HG03039 (cell line): ENCODE measurements at regions not wholly inside any gene's neighbourhood (a gene's known extent, or its start where the extent isn't known, plus 50 kb on each side); places are given as distances from the start of the nearest gene placed in this dataset.

Experiments used
- ATAC-seq: cut with Tn5 transposase; IDR thresholded peaks from one replicate; pipeline ENCODE4 v1.9.1; 2021; ENCODE audit warnings: mild to moderate bottlenecking, moderate library complexity; ENCODE audit not compliant: unreplicated experiment

DNA sequence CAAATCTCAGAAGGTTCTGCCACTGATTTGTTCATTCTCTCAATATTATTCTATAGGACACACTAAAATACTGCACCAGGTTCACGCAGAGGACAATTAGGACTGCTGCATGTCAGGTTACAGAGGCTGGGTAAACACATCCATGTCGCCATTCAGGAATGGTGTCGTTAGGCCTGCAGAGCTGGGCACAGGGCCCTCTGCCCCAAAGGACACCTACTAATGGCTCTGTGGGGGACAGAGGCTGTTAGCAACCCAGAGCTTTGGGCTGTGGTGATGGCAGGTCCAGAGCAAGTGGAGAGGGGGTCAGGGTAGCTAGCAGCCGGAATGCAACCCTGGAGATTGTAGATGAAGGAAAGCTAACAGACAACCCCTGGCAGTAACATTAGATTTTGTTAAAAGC lies 115.9 kb downstream of the TTC32 start:
- no peak for ATAC-seq

DNA sequence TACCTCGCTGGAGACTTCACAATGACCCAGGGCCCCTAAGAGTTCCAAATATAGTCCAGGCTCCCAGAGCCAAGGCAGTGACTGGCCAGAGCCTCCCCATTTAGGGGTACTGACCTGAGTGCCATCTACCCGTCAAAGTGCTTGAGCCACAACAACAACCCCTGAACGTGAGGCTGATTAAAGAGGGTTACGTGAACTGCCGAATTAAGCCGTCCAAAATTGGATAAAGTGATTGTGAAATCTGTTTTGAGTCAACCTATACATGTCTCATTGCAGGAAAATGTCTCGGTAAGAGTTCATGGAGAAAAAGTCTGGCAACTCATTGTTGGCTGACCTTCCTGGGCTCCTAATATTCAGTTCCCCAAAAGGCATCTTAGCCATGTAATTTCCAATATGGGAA lies 116.3 kb downstream of the TTC32 start:
- ATAC-seq = no peak

DNA sequence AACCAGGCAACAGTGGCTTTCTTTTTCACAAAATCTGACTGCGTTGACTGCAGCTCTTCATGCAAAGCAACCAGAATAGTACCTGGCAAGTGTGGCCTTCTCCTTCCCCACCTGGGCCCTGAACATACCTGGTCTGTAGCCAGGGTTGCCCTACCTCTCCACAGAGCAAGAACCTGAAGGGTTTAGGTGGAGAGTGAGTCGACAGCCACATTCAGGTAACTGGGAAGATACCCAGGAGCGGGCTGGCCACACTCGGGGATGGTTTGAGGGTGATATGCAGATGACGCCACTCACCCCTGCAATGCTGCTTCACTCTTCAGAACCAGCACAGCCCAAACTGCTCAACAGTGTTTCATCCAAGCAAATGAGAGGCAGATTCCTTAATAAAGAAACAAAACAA lies 117.3 kb downstream of the TTC32 start:
- no peak for ATAC-seq

DNA sequence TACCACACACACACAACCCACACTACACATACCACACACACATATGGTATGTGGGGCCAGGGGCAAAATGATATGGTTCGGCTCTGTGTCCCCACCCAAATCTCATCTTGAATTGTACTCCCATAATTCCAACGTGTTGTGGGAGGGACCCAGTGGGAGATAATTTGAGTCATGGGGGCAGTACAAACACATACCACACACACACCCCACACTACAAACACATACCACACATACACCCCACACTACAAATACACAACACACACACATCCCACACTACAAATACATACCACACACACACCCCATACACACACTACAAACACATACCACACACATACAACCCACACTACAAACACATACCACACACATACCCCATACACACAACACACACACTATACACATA lies 117.8 kb downstream of the TTC32 start:
- no peak for ATAC-seq

DNA sequence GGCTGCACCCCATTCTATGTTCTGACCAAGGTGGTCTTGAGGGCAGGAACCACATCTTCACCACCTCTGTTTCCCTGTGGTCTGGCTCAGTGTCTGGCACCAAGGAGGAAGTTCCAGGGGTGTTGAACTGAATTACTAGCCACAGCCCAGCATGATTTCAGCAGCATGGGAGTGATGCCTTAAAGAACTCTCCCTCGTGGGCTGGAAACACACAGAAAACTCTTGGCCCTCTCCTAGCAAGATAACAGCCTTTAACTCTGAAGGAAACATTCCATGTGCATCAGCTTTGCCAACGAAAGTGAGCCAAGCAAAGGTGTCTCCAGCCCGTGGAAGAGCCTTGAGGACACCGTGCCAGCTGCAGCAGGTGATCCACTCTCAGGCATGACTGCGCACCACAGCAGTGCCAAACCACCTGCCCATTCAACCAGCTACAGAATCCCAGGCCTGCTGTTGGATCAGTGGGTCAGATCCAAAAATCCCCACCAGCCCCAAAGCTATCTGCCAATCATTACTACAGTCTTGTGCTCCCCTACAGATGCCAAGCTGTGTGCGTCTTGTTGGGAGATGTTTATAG lies 124.8 kb downstream of the TTC32 start:
- no peak for ATAC-seq

DNA sequence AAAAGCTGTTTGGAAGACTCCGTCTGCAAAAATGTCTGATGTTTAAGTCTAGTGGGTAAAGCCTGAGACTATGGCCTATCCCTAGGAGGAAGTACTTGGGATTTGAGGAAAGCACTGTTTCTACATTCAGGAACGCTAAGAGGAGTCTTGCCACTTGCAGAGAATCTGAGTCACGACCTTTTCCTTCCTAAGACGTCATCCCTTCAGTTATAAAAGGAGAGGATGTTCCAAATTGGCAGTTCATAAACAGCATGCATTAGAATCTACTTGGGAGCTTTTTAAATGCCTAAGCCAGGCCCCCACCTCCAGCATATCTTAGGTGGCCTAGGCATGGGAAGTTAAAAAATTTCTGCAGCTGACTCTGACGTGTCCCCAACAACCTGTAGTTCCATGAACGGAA lies 125.9 kb downstream of the TTC32 start:
- no peak for ATAC-seq

DNA sequence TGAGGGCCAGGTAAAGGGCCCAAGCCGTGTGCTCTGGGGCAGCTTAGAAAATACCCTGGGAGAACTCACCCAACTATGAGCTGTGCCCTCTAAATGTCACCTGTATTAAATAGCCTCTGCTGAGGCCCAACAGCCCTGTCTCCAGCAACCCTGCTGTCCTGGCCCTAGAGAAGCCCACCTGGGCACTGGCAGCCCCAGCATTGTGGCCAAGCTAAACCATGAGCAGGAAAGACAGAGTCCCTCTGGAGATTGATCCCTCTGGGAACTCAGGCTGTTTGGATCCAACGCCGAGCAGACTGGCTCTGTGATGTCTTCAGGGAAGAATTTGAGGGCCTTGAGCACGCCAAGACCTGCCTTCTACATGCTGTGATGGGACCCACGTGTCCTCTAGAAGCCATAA lies 126.5 kb downstream of the TTC32 start:
- no peak for ATAC-seq

DNA sequence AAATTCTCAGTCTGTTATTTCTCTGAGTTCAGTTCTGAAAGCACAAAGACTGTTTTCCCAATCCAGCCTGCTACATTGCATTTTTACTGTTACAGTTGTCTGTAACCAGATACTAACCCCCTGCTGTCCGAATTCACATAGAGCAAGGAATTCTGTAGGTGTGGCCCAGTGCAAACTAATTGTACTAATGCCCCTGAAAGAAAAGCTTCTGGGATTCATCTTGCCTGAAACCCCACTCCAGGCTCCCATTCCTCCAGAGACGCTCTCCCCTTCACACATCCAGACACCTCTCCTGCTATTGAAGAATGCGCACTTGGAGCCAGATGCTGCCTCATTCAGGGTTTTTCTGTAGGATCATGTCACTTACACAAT lies 127.0 kb downstream of the TTC32 start:
- ATAC-seq = no peak

DNA sequence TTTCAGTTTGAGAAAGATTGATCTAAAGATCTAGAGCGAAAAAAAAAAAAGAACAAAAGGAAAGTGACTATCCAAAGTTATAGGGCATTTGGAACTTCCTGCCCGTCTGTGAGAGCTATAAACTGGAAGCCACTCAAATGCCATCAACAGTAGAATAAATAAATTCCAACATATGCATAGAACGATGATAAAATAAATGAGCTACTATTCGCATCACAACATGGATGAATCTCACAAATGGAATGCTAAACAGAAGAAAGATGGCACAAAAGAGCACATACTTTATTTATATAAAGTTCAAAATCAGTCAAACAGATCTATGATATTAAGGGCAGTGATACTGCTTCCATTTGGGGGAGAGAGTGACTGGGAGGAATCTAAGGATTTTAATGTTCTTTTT lies 128.8 kb downstream of the TTC32 start:
- ATAC-seq = no peak

DNA sequence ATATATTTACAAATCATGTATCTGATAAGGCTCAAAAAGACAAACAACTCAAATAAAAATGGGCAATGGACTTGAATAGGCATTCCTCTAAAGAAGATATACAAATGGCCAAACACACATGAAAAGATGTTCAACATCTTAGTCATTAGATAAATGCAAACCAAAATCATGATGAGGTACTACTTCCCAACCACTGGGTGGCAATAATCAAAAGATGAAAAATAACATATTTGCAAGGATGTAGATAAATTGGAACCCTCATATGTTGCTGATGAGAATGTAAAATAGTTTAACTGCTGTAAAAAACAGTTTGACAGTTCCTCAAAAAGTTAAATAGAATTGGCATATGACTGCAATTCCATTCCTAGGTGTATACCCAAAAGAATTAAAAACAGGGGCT lies 132.3 kb downstream of the TTC32 start:
- ATAC-seq = no peak

DNA sequence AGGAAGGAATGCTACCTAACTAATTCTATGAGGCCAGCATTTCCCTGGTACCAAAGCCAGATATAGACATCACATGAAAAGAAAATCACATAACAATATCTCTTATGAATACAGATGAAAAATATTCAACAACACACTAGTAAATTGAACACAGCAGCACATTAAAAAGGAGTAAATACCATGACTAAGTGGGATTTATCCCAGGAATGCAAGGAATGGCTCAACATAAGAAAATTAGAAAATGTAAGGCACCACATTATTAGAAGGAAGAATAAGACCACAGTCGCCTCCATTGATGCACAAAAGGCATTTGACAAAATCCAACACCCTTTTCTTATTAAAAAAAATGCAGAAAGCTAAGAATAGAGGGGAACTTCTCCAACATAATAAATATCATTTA lies 133.9 kb downstream of the TTC32 start:
- ATAC-seq = no peak

DNA sequence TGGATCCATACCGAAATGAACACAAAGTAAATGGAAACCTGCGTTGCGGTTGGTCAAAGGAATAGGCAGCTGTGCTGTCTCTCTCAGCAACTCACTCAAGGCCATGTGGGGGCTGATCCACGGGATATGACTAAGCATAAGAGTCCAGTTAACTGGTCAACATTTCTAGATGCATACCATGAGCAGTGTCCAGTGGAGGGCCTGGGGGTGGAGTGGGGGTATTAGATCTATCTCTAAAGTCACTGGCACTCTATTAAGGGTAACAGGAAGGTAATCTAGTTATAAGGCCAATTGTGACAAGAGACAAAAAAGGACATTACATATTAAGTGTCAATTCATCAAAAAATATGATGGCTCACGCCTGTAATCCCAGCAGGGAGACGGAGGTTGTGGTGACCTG lies 136.8 kb downstream of the TTC32 start:
- ATAC-seq = no peak

DNA sequence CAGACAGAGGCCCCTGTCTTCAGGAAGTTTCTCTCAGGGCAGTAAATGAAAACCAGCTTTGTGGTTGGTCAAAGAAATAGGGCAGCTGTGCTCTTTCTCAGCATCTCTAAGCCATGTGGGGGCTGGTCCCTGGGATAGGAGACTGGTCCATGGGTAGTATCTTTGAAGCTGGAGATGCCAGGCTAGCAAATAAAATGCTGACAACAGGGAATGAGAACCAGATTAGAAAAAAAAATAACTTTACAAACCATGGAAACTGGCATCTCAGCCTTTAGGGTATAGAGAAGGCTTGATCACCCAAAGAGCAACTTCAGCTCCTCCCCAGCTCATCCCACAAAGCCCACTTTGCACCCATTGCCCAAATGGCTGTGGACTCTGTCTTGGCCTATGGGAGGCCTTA lies 138.1 kb downstream of the TTC32 start:
- no peak for ATAC-seq

DNA sequence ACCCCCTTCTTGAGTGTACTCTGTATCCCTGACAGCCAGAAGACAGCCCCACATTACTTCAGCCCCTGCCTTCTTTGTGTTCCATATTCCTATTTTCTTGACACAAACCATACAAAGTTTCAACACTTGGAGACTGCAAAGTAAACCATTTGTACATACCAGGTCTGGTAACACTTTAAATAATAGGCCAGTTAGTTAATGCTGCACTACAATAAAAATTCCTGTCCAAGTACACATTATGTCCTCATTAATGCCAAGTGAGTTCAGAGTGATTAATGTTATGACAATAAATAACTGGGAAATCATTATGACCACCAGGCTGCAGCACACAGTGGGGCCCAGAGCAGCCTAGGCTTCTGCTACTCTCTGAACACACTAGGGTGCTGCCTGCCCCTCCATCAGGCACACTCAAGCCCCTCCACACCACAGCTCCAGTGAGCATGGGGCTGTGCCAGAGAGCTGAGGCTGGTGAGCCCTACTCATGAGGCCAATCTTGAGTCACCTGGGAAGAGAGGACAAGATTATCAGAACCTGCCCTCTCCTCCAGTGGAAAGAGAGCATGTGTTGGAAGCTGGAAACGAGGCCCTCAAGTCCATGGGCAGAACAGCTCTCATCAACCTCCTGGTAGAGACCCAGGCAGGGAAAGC lies 138.7 kb downstream of the TTC32 start:
- no peak for ATAC-seq

DNA sequence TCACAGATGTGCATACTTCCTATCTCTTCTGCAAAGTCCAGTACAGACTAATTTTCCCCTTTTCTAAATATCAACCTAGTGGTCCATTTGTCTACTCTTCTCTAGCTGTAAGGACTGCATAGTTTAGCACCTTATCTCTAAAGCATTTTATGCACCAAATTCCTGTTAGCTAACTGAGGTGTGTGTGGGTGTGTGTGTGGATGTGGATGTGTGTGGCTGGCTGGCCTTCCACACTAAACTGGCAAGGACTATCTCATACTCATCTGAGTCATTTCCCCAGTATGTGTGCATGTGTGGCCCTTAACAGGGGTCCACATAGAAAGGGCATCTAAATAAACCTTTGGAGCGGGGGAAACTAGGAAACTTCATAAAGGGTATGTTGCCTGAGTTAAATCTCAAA lies 139.6 kb downstream of the TTC32 start:
- ATAC-seq = no peak

DNA sequence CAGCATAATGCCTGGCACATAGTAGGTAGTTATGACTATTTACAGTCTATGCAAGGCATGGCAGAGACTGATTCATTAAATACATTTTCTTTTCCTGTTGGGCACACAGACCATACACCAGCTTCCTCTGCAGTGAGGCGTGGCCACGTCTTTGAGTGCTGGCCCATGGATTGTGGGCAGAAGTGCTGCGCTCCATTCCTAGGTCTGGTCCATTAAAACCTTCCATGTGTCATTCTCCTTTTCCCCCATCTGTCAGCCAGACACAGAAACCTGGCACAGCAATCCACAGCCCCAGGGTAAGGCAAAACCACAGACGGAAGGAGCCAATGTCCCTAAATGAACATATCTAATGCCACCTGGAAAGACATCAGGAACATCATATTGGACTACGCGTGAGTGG lies 141.9 kb downstream of the TTC32 start:
- no peak for ATAC-seq

DNA sequence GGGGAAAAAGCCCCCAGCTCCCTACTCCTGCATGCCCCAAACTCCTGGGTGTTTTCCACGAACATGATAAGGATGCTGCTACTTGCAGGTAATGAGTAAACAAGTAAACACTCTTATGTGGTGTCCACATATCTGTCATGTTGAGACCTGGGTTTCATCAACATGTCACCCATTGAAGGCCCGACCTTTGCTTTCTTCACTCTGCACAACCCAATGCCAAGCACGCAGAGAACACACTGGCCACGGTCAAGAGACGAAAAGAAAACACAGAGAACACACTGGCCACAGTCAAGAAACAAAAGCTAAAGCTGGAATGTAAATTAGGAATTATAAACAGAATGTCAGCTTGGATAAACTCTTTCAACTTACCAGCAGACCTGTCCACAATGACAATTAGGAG lies 143.1 kb downstream of the TTC32 start:
- no peak for ATAC-seq

DNA sequence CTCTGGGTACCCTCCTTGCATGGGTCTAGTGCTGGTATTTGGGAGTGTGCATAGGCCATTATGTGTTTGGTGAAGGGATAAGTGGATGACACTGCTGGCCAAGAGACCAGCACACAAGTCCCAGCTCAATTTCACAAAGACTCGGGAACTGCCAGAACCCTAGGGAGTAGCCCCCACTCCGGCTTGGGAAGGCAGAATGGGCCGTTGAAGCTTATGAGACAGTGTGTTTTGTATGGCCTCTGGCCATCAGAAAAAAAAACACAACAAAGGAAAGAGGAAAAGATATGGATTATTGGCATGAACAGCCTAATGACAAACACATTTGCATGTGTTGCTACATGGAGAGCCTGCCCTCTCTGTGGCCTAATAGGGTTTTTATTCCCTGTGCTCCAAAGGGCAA lies 144.2 kb downstream of the TTC32 start:
- no peak for ATAC-seq

DNA sequence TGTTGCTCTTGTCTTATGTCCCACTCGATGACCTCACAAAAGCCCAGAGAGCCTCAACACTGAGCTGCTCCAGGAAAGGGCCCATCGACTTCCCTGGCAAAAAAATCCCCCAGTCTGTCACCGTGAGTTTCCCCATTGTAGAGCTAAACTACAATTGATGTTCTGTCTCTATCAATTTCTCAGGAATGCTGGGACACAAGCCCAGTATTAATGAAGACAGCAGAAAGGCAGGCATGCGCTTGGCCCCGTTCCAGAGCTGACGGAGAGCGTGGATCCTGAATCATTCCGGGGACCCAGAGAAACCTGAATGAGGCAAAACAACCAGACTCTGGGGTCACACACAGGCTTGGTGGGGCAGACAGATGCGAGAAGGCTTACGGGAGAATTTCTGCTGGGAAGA lies 146.9 kb downstream of the TTC32 start:
- no peak for ATAC-seq

DNA sequence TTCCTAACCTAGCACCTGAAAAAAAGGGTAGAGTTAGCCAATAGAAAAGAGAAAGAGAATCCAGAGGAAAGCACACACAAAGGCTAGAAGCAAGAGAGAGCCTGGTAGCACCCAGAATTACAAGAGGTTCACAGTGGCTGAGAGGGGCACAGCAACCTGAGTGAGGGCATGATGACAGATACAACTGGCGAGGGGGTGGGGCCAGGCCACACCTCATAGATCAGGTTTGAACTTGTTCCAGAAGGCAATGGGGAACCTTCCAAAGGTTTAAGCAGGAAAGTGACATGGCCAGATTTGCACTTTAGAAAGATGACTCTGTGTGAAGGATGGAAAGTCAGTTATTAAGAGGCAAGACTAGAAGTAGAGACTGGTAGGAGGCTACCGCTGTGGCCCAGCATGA lies 148.0 kb downstream of the TTC32 start:
- no peak for ATAC-seq

DNA sequence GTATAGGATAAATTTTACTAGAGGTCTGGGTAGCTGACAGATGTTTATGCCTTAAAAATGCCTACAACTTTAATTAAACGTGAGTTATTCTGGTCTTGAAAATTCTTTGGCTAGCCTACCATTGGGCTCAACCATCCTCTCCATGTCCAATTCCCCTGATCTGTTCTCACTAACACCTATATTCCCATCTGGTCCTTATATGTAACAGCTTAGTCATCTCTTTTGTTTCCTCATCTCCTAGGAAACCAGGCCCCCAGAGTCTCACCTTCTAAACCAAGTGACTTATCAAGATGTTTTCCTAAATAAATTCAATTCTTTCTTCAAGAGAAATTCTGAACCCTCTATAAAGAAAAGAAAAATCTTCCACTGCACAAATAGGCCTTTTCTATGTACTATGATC lies 148.5 kb downstream of the TTC32 start:
- ATAC-seq = no peak

DNA sequence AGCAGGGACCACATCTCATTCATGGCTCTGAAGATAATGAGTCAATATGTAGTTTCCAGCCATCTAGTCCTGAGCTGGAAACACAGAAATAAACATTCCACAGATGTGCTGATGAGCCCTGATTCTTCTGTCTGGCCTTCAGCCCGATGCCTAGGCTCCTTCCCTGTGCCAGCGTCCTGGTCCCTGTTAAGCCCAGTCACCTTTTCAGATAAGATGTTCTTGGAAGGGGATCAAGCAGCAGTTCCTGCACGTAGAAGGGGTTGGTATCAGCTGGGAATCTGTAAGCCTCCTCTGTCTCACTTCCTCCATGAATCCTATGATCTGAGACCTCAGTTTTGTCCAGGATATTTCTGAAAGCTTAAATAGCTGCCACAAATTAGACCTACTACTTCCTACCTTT lies 149.3 kb downstream of the TTC32 start:
- ATAC-seq = no peak

DNA sequence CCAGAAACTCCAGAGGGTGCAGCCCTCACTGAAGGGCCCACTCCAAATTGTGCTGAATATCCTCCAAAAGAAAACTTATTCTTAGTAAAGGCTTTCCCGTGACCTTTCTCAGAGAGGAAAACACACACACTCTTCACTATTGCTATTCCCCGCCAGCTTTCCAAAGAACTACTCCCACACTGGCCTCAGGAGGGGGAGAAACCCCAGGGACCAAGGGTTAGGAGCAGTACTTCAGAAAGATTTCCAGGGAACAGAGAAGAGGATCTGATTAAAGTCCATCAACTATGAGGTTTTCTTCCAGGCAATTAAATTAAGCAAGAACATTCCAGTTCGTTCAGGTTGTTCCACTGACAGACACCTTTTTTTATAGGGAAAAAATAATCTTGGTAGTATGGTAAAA lies 150.2 kb downstream of the TTC32 start:
- no peak for ATAC-seq
